SH-SY5Y (cell line): ENCODE measurements at regions not wholly inside any gene's neighbourhood (a gene's known extent, or its start where the extent isn't known, plus 50 kb on each side); places are given as distances from the start of the nearest gene placed in this dataset.

ENCODE experiments used
- GATA2 ChIP-seq: IDR thresholded peaks from 2 replicates; pipeline ENCODE4 v1.6.1; 2011; ENCODE audit warnings: mild to moderate bottlenecking, low read depth, low read length
- GATA3 ChIP-seq: IDR thresholded peaks from 2 replicates; pipeline ENCODE4 v1.6.1; 2011; ENCODE audit warnings: low read depth, mild to moderate bottlenecking, low read length, moderate library complexity

DNA sequence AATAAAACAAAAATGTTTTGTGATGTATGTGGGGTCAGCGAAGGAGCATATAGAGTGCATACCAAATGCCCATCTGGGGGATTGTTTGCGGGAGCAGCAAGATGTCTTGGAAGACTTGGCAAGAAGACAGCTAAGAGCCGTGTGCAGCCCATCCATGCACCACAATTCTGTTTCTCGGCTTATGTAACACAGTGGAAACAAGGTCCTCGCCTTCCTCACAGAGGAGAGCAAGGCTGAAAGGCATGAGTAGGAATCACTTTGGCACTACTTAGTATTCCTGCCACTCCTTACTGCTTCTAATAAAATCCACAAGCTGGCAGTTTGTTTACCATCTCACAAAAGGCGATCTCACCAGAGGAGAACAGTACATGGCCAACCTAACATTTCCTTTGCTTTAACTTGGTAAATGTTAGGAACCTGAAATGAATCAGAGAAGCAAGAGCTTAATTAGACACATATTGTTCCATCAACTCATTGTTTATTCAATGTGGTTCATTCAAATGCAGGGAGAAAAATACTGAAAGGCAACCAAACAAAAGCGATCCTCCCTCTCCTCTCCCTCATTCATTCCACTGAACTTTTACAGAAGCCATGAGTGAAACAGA is 648.1 kb downstream of the ACTL7B start:
- TF ChIP-seq GATA3 (no peak), GATA2 (no peak)

DNA sequence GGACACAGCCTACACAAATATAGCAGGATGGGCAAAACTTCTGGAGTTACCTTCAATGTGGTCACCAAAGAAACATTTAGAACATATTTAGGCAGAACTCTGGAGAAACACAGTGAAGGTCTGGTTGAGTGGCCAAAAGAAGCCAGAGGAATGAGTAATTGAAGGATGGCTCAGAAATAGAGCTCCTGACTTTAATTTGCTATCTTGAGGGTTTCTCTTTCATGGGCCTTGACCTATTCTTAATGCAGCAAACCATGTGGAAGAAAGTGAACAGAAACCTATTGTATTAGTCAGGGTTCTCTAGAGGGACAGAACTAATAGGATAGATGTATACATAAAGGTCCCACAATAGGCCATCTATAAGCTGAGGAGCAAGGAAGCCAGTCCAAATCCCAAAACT is 650.5 kb downstream of the ACTL7B start:
- no peak for TF ChIP-seq GATA2

DNA sequence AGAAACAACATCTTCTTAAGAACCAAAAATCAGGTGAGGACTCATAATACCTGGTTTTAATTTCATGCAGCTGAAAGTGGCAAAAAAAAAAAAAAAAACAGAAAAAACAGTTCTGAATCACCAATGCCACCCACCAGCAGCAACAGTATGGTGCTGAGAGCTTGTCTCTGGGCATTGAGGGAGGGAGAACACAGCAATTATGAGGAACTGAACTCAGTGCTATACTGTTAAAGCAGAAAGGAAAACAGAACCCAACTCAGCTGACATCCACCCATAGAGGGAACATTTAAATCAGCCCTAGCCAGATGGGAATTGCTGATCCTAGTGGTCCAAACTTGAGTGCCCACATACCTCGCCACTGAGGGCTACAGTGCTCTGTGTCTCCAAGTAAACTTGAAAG is 657.9 kb downstream of the ACTL7B start:
- no peak for TF ChIP-seq GATA2
- TF ChIP-seq GATA3: no peak

DNA sequence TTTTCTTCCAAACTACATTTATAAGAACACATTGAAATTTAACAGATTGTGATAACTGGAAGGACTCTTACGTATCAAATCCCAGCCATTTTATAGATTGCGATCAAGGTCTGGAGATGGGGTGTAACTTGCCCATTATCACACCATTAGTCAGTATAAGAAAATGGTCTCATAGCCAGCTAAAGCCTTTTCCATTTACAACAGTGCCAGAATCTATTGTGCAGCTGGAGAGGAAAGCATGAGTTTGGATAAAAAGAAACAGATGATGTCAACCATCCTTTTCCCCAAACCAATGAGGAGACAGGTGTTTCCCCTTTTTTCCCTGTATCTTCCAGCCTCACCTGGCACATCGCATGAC is 658.8 kb downstream of the ACTL7B start:
- TF ChIP-seq GATA2 (no peak), GATA3 (no peak)

DNA sequence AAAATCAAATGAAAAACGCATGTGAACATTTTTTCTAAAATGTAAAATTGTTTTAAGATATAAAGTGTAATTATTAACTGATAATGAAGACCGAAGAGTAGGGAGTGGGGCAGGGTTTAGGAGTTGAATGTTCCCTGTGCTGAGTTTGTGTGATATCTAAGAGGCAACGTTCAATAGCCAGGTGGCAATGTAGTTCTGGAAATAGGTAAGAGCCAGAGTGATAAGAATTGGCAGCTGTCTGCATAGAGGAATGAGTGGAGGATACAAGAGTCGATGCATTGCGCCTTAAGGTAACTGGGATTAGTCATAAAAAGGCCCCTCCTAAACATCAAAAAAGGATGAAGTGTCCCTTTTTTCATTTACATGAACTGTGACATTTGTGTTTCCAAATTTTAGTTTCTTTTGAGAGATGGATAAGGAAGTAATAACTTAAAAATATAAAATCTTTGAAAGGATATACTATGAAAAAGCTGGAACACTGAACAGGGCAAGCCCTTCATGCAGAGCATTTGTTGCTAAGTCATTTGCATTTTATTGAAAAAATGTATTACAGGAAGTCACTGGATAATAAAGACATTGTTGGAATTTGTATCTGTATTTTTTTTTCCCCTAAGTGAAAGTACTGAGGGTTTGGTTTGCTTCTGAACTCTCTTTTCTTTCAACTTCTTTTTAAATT is 659.3 kb downstream of the ACTL7B start:
- TF ChIP-seq GATA2: no peak
- TF ChIP-seq GATA3: no peak

DNA sequence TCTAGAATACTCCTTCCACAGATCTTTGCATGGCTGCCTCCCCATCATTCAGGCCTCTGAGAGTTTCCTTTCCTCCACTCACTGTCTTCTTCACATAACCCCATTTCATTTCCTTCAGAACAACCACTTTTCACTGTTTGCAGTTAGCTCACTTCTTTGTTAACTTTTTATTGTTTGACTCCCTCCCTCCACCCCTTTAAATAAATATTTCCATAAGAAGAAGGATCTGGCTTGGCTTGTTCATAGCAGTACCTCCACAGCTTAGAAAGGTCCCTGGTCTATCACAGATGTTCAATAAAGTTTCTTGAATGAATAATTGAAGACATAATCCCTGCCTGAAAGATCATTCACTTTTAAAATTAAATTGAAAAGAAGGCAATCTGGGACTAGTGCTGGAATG is 661.6 kb downstream of the ACTL7B start:
- no peak for TF ChIP-seq GATA2
- no peak for TF ChIP-seq GATA3

DNA sequence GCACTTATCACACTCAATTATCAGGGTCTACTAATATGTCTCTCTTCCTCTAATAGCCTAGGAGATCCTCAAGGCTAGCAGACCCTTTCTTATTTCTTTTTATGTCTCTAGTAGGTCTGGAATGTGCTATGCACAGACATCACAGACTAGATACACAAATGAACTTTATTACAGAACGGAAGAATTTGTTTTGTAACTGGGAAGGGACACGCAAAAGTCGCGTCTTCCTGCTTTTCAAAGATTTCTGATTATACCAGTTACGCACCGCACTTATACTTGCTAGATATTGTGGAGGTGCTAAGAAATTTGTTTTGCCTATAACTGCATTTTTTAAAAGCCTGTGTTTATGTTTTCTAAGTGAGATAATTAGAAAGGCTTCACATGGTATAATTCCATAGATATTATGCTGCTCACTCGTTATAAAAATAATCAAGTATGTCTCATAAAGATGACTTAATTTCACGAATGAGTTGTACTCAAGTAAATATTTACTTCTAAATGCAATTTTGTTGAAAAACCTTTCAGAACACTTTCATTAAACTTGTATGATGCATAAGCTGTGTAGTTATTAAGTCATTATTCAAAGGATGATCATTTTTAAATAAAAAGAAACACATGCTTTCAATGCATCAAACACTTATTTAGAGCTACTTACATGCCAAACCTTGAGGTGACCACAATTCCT is 662.6 kb downstream of the ACTL7B start:
- TF ChIP-seq GATA3 (no peak), GATA2 (no peak)

DNA sequence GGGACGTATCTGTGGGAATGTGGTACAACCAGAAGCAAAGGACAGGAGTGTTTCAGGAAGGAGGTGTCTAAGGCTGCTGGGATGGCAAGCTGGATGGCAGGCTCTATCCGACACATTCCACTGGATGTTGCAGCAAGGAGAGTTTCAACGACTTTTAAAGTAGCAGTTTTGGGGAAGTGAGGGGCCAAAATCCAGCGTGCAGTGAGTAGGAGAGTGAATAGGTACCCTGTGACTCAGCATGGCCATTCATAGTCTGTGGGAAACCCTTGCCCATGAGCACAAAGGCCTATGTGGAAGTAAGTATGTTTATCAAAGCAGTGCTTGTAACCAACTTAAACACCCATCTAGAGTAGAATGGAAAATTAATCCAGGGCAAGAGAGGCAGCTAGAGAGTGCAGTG is 664.7 kb downstream of the ACTL7B start:
- TF ChIP-seq GATA2: no peak
- no peak for TF ChIP-seq GATA3

DNA sequence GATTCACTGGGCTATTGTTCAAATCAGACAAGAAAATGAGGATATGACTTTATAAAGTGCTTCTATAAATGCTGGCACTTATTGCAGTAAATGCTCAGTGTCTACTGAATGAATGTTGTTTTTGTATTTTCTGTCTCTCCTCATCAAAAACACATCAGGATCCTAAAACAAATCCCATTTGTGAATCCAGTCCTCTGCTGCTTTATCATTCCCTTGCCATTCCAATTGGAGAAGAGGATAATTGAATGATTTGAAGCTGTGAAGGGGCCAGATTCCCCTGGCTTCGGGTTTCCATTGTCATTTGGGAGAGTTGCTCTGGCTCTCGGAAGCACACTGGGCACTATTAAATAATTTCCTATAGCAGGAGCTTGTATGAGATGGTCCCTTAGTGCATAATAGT is 666.8 kb downstream of the ACTL7B start:
- TF ChIP-seq GATA3 (no peak), GATA2 (no peak)

DNA sequence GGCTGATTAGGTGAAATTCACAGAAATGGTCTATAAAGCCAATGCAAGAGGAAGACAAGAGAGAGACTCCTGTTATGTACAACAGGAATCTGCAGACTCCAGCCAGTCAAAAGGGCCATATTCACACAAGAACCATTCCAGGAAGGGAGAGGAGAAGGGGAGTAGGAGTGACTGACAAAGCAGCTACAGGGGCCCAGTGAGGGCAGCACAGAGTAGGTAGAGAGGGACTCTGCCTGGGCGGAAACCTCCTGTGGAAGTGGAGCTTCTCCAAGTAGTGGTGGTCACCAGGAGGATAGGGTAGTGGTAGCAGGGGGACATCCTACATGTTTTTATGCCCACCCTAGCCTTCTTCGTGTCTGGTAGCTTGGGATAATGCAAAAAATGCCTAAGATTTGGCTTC is 667.3 kb downstream of the ACTL7B start:
- TF ChIP-seq GATA2: no peak
- no peak for TF ChIP-seq GATA3

DNA sequence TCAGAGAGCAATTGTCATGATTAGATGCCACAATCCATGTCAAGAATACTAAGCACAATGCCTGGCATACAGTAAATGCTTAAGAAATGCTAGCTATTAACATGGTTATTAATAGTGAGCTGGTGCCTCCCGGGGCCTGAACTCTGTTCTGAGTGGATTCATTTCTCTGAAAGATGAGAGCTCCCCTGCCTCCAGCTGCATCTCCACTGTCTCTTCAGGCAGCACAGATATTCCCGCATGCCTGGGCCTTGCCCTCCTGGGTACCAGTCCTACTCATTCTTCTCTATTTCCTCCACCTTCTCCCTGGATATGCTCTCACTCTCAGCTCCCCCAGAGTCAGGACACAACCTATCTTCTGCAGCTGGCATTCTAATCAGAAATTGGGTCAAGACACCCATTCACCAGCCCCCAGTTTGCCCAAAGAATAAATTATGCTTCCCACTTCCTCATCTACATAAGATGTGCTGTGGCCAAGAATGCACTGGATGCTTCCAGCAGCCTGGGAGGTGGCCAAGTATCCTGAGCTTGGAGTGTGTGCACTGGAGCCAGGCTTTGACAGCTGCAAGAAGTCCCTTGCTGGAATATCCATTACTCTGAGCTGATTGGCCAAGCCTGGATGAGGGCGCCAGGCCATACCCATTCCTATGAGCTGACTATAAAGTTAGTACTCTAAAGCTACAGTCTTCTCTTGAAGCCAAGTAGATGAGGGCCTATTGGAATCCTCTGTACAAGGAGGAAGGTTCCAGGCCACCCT is 669.0 kb downstream of the ACTL7B start:
- TF ChIP-seq GATA2 (no peak), GATA3 (no peak)

DNA sequence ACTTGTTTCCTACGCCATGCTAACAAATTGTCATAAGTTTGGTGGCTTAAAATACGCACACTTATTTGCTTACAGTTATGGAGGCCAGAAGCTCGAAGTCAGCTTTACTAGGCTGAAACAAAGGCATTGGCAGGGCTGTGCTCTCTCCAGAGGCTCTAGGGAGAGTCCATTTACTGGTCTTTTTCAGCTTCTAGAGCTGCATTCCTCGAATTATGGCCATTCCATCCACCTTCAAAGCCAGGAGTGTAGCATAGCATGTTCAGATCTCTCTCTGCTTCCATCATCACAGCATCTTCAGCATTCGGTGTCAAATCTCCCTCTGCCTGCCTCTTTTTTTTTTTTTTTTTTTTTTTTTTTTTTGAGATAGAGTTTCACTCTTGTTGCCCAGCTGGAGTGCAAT is 670.2 kb downstream of the ACTL7B start:
- TF ChIP-seq GATA2: no peak
- TF ChIP-seq GATA3: no peak

DNA sequence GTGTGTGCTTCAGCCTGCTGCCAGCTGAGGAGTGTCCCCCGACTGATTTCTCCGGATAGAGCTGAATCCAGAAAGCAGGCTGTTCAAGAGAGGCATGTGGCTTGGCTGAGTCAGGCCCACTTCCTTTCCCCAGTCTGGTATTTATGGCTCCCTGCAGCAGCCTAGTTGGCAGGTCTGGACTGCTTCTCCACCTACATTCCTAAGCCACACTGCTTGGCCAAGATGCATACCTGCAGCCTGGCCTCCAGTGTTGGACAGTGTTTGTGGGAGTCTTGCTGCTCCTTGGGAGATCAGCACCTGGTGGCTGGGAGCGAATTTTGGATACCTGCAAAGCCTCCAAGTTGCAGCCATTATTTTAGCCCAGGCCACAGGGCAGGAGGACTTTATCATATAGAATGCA is 670.8 kb downstream of the ACTL7B start:
- TF ChIP-seq GATA3 (no peak), GATA2 (no peak)

DNA sequence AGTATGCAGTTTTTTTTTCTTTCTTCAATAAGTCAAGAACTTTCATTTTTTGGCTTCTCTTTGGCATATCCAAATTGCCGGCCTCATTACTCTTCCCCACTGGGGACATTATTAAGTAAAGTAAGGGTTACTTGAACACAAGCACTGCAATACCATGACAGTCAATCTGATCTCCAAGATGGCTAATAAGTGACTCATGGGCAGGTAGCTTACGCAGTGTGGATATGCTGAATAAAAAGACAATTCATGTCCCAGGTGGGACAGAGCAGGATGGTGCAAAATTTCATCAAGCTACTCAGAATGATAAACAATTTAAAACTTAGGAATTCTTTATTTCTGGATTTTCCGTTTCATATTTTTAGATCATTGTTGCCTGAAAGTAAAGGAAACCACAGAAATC is 671.8 kb downstream of the ACTL7B start:
- TF ChIP-seq GATA3: no peak
- TF ChIP-seq GATA2: no peak
